DMS79 treated with DMSO at 0.1 percent for 48 hours (cell line): ENCODE measurements at regions not wholly inside any gene's neighbourhood (a gene's known extent, or its start where the extent isn't known, plus 50 kb on each side); places are given as distances from the start of the nearest gene placed in this dataset.
A peak's percentile ranks its signal among the peaks of the same experiment; 100 is the strongest.
"Not testable (repeated sequence)": the region's sequence is repeated elsewhere in the genome, so short reads cannot be mapped to it uniquely, and the experiment has no call there.

Experiments
- DNase-seq: peaks from one replicate; lab custom pipeline; 2025; lab: John Stamatoyannopoulos, UW

DNA sequence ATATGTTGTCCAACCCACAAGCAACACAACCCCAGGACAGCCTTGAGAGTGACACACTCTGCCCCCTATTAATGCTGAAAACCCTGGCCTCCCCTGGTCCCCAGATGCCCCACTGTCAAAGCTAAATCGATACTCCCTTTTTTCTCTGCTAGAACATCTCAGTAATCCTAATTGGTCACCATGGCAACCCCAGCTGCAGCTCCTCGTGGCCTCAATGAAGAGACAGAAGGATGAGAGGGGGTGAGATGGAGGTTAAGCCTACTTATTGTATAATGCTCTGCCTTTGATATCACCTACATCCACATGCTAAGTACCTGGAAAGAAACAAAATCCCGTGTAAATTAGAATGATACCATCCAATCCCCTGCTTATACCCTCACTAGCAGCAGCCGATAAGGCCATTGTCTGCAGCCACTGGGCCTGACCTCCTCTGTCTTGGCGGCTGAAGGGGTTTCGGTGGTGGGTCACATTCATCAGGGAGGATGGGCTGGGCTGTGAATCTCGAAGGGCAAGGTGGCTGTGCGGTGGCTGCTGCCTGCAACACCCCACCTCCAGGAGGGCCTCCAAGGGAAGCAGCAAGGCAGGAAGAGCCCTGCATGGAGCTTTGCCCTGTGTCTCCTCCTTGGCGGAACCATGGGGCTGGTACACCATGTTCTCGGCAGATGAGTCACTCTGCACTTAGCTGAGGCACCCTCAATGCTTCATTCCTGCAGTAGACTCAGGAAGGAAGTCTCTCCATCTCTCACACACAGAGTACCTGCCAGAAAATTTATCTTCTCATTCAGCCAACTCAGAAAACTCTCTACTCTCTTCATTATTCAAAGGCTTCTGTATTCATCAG is 399.5 kb downstream of the BUD13 start:
- DNase-seq = no peak

GRCh38 chr11:116371146-116371545 is 401.6 kb downstream of the BUD13 start:
- no peak for DNase-seq

GRCh38 chr11:116368784-116369183 is 404.0 kb downstream of the BUD13 start:
- DNase-seq = no peak

DNA sequence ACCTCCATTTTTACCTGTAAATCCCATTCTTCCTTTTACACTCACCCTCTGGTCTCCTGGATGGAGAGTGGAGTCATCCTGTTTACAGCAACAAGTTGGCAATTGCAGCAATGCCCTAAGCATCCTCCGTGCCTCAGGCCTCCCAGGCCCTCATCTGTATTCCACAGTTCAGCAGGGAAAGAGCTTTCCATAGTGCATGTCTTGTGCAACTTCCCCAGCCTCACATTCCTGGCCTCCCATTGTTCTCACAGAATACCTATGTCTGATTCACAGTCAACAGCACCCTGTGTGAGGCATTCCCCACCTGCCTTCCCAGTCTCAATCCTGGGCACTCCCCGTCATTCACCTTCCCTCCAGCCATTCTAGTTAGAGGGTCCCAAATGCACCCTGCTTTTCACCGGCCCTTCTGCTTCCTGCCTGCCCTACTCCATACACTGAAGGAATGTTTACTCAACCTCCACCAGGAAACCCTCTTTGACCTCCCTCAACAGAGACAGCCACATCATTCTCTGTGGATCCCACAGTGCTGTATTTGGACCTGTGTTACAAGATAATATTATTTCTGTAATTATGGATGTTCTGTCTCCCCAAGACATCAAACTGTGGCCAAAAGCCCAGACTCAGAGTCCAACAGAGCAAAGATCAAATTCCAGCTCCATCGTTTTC is 405.7 kb downstream of the BUD13 start:
- DNase-seq = no peak

DNA sequence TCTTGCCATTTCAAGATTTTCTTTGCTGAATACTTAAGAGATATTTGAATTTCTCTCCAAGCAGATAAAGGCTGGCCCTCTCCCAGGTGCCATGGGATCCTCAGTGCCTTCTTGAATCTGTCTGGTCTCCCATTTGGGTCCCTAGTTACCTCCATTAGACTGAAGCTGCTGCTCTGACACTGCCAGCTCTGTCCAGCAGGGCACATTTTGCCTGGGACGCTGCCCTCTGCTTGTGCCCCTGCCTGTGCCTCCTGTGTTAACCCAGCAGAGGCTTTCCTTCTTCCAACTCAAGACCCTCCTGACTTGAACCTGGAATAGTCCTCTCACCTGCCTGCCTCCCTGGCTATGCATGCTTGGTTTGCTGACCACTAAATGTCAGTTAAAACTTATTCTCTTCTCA is 406.3 kb downstream of the BUD13 start:
- DNase-seq = no peak

DNA sequence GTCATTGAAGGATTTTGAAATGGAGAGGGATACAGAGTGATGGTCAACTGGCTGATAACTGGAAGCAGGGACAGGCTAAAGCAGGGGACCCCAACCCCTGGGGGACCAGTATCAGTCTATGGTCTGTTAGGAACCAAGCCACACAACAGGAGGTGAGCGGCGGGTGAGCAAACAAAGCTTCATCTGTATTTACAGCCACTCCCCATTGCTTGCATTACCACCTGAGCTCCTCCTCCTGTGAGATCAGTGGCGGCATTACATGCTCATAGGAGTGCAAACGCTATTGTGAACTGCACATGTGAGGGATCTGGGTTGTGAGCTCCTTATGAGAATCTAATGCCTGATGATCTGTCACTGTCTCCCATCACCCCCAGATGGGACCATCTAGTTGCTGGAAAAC is 407.9 kb downstream of the BUD13 start:
- not testable (repeated sequence) for DNase-seq

GRCh38 chr11:116364348-116364747 is 408.4 kb downstream of the BUD13 start:
- peak; percentile 76 for DNase-seq

DNA sequence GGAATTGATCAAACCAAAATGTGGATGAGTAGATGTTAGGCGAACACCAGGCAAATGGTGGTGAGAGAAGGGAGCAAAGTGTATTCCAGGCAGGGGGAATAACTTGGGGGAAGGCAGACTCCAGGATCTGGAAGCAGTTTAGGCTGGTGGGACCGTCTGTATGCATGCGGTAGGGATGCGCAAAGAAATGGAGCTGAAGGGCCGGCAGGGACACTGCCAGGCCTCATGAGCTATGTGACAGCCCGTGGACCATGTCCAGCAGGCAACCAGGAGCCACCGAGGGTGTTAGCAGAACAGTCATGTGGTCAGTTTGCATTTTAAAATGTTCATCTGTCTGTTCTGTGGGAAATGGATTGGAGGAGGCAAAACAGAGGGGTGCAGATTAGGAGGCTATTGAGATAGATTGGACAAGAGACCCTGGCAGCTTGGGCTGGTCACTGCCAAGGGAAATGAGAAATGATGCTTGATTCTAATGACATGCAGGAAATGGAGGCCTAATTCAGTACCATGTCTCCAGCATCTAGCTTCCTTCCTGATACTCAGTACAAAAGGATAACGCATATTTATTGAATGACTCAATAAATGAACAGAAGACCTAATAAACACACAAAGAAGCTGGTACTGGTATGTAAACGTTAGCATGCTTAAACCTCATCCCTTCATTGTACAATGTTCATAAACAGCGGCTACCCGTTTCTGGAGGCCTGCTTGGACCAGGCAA is 412.4 kb downstream of the BUD13 start:
- no peak for DNase-seq

DNA sequence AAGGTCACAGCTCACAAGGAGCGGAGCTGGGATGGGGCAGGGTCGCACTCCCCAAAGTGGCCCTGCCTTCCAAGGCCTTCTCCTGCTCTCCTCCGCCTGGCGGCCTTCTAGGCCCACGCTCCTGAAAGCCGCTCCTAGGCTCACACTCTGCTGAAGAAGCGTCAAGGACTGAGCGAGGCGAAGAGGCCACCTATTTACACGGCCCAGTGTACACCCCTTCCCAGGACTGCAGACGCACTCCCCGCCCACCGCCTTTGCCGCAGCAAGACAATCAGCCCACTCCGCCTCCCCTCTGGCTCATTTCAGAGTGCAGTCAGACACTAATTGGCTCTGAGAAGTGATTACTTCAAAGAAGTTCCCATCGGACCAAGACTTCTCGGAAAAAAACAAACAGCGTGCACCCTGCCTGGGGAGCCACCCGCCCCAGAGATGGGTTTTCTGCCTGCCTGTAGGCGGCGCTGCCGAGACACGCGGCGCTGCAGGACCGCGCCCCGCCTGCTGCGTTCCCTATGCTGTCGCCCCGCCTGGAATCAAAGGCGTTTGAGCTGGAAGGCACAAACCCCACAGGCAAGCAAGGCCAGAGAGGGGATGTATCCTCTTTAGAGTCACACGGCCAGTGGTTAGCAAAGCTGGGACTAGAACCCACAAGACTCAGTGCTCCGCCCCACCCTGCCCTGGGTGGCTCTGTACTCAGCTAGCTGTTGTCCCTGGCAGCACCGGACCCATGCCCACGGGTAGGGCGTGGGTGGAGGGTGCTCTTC is 414.8 kb downstream of the BUD13 start:
- no peak for DNase-seq

DNA sequence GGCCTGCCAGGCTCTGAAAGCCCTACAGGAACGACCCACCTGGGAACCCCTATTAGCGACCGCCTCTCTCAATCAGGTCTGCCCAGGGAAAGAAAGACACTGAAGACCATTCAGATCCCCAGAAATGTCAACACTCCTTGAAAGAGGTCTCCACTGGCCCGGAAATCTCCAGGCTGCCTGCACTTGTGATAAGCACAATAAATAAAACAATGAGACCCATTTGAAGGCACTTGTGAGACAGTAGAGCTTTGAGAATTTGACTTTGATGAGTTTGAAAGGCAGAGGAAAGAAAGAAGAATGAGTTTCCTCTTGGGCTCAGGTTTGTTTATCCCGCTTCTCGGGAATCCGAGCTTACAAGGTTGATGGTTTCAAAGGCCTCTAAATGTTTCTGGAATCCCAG is 416.3 kb downstream of the BUD13 start:
- DNase-seq = peak; percentile 94

- DNase-seq = no peak
Measured at GRCh38 chr11:116355104-116355503, 417.7 kb downstream of the BUD13 start.

- peak; percentile 63 for DNase-seq
Measured at GRCh38 chr11:116353589-116353988, 419.2 kb downstream of the BUD13 start.

- no peak for DNase-seq
Measured at GRCh38 chr11:116352881-116353280, 419.9 kb downstream of the BUD13 start.

DNA sequence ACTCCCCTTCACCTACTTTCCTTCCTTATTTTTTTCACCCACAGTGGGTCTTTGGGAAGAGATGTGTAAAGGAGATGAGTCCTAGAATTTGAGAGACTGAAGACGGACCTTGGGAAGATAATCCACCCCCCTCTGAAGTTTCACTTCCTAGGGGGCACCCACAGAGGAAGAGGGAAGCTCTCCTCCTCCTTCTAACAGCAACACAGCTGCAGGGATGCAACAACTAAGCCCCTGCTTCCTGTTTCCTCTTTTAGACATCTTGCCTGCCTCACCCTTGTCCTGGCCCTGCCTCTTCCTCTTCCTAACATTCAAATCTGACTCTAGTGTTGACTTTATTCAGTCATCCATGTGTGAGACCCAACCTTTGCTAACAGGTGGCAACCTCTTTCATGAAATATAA is 424.6 kb downstream of the BUD13 start:
- no peak for DNase-seq

DNA sequence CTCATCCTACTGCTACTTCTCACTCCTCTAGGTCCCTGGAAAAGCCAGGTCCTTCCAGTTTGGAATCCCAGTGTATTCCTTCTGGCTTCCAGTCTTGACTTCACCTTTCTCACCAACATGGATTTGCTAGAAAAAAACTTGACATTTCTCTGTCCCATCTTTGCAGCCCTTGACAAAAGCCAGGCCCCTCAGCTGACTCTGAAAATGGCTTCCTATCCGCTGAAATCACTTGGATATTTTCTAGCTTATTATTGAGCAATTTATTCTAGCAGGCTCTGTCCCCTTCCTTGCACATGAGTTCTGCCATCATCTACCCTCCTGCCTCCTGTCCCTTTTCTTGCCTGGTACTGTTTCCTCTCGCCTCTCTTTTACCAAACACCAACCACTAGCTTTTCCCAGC is 427.2 kb downstream of the BUD13 start:
- no peak for DNase-seq

- DNase-seq = peak; percentile 46
Measured at GRCh38 chr11:116344601-116345000, 428.2 kb downstream of the BUD13 start.

DNA sequence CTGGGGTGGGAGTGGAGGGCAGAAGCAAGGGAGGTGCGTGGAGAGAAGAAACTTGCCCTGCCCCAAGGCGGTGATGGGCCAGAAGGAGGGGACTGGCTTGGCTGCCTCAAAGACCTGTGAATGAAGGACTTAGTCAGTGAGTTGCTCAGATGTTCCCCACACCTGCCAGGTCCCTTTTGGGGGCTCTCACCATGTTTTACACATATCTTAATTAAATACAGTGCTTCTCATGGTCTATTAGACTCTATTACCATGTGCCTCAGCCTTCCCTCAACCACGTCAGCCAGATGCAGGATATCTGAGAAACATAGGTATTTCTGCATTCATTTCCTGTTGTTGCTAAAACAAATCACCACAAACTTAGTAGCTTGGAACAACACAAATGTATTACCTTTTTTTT is 429.5 kb downstream of the BUD13 start:
- no peak for DNase-seq

GRCh38 chr11:116342148-116342547 is 430.6 kb downstream of the BUD13 start:
- DNase-seq = no peak

- DNase-seq = no peak
Measured at GRCh38 chr11:116339306-116340098, 433.3 kb downstream of the BUD13 start.

DNA sequence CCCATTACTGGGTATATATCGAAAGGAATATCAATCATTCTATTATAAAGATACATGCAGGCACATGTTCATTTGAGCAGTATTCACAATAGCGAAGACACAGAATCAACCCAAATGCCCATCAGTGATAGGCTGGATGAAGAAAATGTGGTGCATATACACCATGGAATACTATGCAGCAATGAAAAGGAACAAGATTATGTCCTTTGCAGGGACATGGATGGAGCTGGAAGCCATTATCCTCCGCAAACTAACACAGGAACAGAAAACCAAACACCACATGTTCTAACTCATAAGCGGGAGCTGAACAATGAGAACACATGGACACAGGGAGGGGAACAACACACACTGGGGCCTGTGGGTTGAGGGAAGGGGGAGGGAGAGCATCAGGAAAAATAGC is 434.3 kb downstream of the BUD13 start:
- DNase-seq = not testable (repeated sequence)

GRCh38 chr11:116336540-116336939 is 436.2 kb downstream of the BUD13 start:
- no peak for DNase-seq
